Right lobe of liver (tissue), 6 donors: ENCODE measurements at regions not wholly inside any gene's neighbourhood (a gene's known extent, or its start where the extent isn't known, plus 50 kb on each side); places are given as distances from the start of the nearest gene placed in this dataset.

Source experiments
- ATAC-seq, 4 donors: fragments of 200-7000 bp; cut with Tn5 transposase; one replicate each; pipeline ENCODE4 v1.9.1; 2020; ENCODE audit warnings: mild to moderate bottlenecking in 4 of 4, moderate library complexity in 4 of 4
- DNase-seq, 3 donors: peaks; one replicate each; pipeline ENCODE4 v3.0.0-alpha.2; 2020
- H3K27ac ChIP-seq, 3 donors: fragments of 200-600 bp; one replicate each; pipeline ENCODE4 v1.8.0; 2022
- H3K27me3 ChIP-seq, 2 donors: fragments of 200-600 bp; one replicate each; pipeline ENCODE4 v1.8.0; 2022
- H3K36me3 ChIP-seq, 4 donors: fragments of 200-600 bp; sonication (generic) in 1 of 4; one replicate each; pipeline versions ENCODE4 v1.5.1 to v1.8.0; 2017 to 2022; ENCODE audit warnings: control low read depth in 1 of 4
- H3K4me1 ChIP-seq, 4 donors: fragments of 200-600 bp; sonication (generic) in 1 of 4; one replicate each; pipeline versions ENCODE4 v1.5.1 to v1.8.0; 2017 to 2022; ENCODE audit warnings: control low read depth in 1 of 4
- H3K4me3 ChIP-seq, 3 donors: fragments of 200-600 bp; one replicate each; pipeline ENCODE4 v1.8.0; 2022
- H3K9me3 ChIP-seq, 4 donors: fragments of 200-600 bp; sonication (generic) in 1 of 4; one replicate each; pipeline versions ENCODE4 v1.5.1 to v1.8.0; 2017 to 2022; ENCODE audit warnings: control low read depth in 1 of 4
- POLR2A ChIP-seq: fragments of 450-650 bp; IDR thresholded peaks from one replicate; pipeline ENCODE4 v1.6.1; 2017; ENCODE audit warnings: antibody characterized with exemption, mild to moderate bottlenecking
- WGBS: methylation state at CpG from one replicate; pipeline ENCODE4 v1.1.6; 2018; ENCODE audit warnings: low coverage, low lambda C conversion rate; ENCODE audit not compliant: insufficient coverage; ENCODE audit errors: missing lambda C conversion rate; 5-methylcytosine and 5-hydroxymethylcytosine counted together
- intact Hi-C, 2 donors: fragments of 100-400 bp; cut with DNase I; formaldehyde crosslinking; loops; one replicate each; pipeline versions ENCODE4 v1.11.2 to v1.14.1; 2022
- TF ChIP-seq, protein P1 (sequence below), 4 donors: fragments of 200-600 bp in 3 of 4; fragments of 450-650 bp in 1 of 4; IDR thresholded peaks; one replicate each; pipeline versions ENCODE4 v1.5.1 to v1.8.0; 2016 to 2022; ENCODE audit warnings: antibody characterized with exemption in 4 of 4, mild to moderate bottlenecking in 2 of 4
- donor health status: DM: no; HTN: yes; CAD: no.
- donor health status: DM: no; HTN: no; CAD: no.
- donor health status: DM: no; HTN: no; CAD: no.
- donor health status: DM: no; HTN: yes; CAD: no.
- donor health status: DM: no; HTN: yes; CAD: no.

DNA sequence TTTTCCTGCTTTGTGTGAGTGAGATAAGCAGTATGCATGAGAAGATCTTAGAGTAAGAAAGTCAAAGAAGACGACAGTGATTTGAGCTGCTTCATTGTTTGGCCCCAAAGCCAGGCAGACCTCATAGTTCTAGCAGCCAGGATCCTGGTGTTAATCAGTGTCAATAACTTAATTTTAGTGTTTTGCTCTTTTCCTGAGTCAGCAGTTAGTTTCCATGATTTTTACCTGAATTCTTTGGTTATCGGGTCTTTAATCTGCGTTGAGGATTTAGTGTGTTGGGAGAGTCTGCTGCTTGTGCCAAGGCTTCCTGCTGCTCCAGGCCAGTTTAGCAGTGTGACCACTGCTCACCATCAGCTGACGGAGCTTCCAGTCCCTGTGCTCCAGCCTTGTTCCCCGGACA, 241.6 kb upstream of the SOX5 start:
- Histone ChIP-seq H3K36me3 (no peaks in the 10 kb centered on the region), H3K4me3 (no peak overlapping the region), H3K27ac (no peak overlapping the region), H3K4me1 (no peaks in the 10 kb centered on the region), H3K27me3 (no peaks in the 10 kb centered on the region), H3K9me3 (no peaks in the 10 kb centered on the region)
- ATAC-seq (no peak), DNase-seq (no peak)
- no peak for TF ChIP-seq POLR2A
- TF ChIP-seq, protein P1, sequence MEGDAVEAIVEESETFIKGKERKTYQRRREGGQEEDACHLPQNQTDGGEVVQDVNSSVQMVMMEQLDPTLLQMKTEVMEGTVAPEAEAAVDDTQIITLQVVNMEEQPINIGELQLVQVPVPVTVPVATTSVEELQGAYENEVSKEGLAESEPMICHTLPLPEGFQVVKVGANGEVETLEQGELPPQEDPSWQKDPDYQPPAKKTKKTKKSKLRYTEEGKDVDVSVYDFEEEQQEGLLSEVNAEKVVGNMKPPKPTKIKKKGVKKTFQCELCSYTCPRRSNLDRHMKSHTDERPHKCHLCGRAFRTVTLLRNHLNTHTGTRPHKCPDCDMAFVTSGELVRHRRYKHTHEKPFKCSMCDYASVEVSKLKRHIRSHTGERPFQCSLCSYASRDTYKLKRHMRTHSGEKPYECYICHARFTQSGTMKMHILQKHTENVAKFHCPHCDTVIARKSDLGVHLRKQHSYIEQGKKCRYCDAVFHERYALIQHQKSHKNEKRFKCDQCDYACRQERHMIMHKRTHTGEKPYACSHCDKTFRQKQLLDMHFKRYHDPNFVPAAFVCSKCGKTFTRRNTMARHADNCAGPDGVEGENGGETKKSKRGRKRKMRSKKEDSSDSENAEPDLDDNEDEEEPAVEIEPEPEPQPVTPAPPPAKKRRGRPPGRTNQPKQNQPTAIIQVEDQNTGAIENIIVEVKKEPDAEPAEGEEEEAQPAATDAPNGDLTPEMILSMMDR (IDR thresholded peaks at IDR 0.05): no peak
- intact Hi-C loops: no loop called here
- 100% methylated on average over 4 of the region's 5 CpGs for WGBS

DNA sequence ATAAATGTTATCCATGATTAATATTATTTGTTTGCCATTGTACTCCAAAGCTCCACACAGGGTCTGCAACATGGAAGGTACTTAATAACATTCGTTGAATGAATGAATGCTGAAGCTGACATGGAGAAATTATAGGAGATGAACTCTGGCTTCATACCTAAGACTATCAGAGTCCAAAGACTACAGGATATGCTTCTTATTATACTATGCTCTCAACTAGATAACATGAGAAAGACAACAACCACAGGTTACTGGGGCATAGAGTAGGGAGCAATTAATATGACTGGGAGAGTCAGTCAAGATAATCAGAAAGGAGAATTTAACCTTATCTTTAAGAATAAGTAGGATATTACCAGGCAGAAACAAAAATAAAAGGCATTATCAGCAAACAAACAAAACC, 236.3 kb upstream of the SOX5 start:
- H3K36me3 ChIP-seq: no peaks in the 10 kb centered on the region
- no peak overlapping the region for H3K4me3 ChIP-seq
- WGBS: 92% methylated on average over 1 of the region's 1 CpG
- no peaks in the 10 kb centered on the region for H3K4me1 ChIP-seq
- no peaks in the 10 kb centered on the region for H3K9me3 ChIP-seq
- intact Hi-C loops: no loop called here
- TF ChIP-seq, protein P1 (IDR thresholded peaks at IDR 0.05): no peak
- TF ChIP-seq POLR2A: no peak
- ATAC-seq: no peak
- H3K27ac ChIP-seq: no peak overlapping the region
- H3K27me3 ChIP-seq: no peaks in the 10 kb centered on the region
- no peak for DNase-seq

DNA sequence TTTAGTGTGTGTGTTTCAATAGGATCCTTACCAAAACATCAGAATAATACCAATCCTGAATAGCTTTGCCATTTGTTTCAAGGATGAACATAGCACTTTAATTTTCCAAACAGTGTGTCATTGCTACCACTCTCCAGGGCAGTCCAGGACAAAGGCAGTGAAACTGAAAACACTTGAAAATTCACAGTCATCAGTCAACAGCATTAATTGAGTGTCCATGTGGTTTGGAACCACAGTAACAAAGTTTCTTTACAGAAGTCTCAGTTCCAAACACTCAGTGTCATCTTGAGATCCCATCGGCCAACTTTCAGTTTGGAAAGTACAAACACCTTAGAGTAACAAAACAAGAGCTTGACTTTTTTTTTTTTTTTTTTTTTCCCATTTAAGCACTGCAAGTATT, 228.4 kb upstream of the SOX5 start:
- Histone ChIP-seq H3K27me3 (no peaks in the 10 kb centered on the region), H3K4me1 (no peaks in the 10 kb centered on the region), H3K9me3 (no peaks in the 10 kb centered on the region), H3K36me3 (no peaks in the 10 kb centered on the region), H3K4me3 (no peak overlapping the region), H3K27ac (no peak overlapping the region)
- TF ChIP-seq, protein P1 (IDR thresholded peaks at IDR 0.05): no peak
- no peak for TF ChIP-seq POLR2A
- ATAC-seq: no peak
- no peak for DNase-seq
- 75% methylated on average over 1 of the region's 1 CpG for WGBS
- intact Hi-C loops: no loop called here

DNA sequence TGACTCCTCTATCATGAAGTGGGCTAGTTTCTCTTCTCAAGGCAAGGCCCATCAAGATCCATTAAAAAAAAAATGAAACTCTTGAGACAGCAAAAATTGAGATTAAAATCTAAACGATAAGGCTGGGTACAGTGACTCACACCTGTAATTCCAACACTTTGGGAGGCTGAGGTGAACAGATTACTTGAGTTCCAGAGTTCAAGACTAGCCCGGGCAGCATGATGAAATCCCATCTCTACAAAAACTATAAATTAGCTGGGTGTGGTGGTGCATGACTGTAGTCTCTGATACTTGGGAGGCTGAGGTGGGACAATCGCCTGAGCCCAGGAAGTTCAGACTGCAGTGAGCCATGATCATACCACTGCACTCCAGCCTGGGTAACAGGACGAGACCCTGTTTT, 226.5 kb upstream of the SOX5 start:
- Histone ChIP-seq H3K27me3 (no peaks in the 10 kb centered on the region), H3K9me3 (no peaks in the 10 kb centered on the region), H3K4me1 (no peaks in the 10 kb centered on the region), H3K27ac (no peak overlapping the region), H3K4me3 (no peak overlapping the region), H3K36me3 (no peaks in the 10 kb centered on the region)
- ATAC-seq (no peak), DNase-seq (no peak)
- TF ChIP-seq, protein P1 (IDR thresholded peaks at IDR 0.05): no peak
- TF ChIP-seq POLR2A: no peak
- intact Hi-C loops: no loop called here
- 82% methylated on average over 4 of the region's 4 CpGs for WGBS

DNA sequence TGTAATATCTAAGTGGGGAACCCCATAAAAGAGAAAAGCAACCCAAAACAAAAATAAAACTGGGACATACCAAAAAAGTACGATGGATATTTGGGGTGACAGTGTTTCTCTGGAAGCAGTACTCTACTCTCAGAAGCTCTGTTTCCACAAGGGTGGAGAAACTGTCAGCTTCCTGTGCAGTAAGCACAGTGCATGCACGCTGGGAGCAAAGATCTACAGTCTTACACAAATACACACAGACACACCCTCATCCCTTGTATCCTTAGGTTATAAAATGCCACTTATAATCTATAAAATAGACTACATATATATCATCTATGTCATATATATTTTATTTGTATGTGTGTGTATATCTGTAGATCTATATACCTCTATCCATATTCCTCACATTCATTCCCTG, 225.8 kb upstream of the SOX5 start:
- H3K27ac ChIP-seq: no peak overlapping the region
- no peak for DNase-seq
- no peak for ATAC-seq
- TF ChIP-seq POLR2A: no peak
- TF ChIP-seq, protein P1 (IDR thresholded peaks at IDR 0.05): no peak
- H3K9me3 ChIP-seq: no peaks in the 10 kb centered on the region
- H3K27me3 ChIP-seq: no peaks in the 10 kb centered on the region
- intact Hi-C loops: no loop called here
- H3K4me1 ChIP-seq: no peaks in the 10 kb centered on the region
- WGBS: 67% methylated on average over 2 of the region's 2 CpGs
- H3K36me3 ChIP-seq: no peaks in the 10 kb centered on the region
- no peak overlapping the region for H3K4me3 ChIP-seq
